GM12873 (cell line): ENCODE measurements at regions not wholly inside any gene's neighbourhood (a gene's known extent, or its start where the extent isn't known, plus 50 kb on each side); places are given as distances from the start of the nearest gene placed in this dataset.

Experiments
- CTCF ChIP-seq: IDR thresholded peaks from 2 replicates; pipeline ENCODE4 v1.5.1; 2012; ENCODE audit warnings: low read depth, mild to moderate bottlenecking, moderate library complexity, low read length, control low read depth; ENCODE audit not compliant: insufficient read depth; ENCODE audit errors: missing control alignments

- no peak for TF ChIP-seq CTCF
These were observed 218.5 kb downstream of the NUAK1 start for GRCh38 chr12:105920161-105920684.

- no peak for TF ChIP-seq CTCF
These were observed 217.7 kb downstream of the NUAK1 start for GRCh38 chr12:105921055-105921454.

- no peak for TF ChIP-seq CTCF
These were observed 216.7 kb downstream of the NUAK1 start for GRCh38 chr12:105921872-105922669.

- no peak for TF ChIP-seq CTCF
These were observed 216.1 kb downstream of the NUAK1 start for GRCh38 chr12:105922670-105923102.

- TF ChIP-seq CTCF = no peak
These were observed 214.1 kb downstream of the NUAK1 start for GRCh38 chr12:105924526-105925208.

GRCh38 chr12:105927564-105927963 lies 211.2 kb downstream of the NUAK1 start:
- no peak for TF ChIP-seq CTCF

GRCh38 chr12:105928436-105928835 lies 210.3 kb downstream of the NUAK1 start:
- no peak for TF ChIP-seq CTCF
